Astrocyte of the spinal cord (primary cell): ENCODE measurements at regions not wholly inside any gene's neighbourhood (a gene's known extent, or its start where the extent isn't known, plus 50 kb on each side); places are given as distances from the start of the nearest gene placed in this dataset.
A peak's percentile ranks its signal among the peaks of the same experiment; 100 is the strongest.

ENCODE experiments used
- DNase-seq: peaks from one replicate; pipeline ENCODE4 v3.0.0; 2011; ENCODE audit warnings: low read depth, low spot score
- H3K4me3 ChIP-seq: 2 replicates; pipeline ENCODE4 v1.5.1; 2011; ENCODE audit warnings: low read depth, mild to moderate bottlenecking, low read length, moderate library complexity
- in situ Hi-C: cut with HindIII; loops from 2 replicates; pipeline ENCODE4 v1.10.0; 2017; ENCODE audit warnings: low sequenced_read_pairs
- TF ChIP-seq, protein P1 (sequence below): IDR thresholded peaks from 2 replicates; pipeline ENCODE4 v1.5.1; 2012; ENCODE audit warnings: low read depth, mild to moderate bottlenecking, low read length, inconsistent platforms

DNA sequence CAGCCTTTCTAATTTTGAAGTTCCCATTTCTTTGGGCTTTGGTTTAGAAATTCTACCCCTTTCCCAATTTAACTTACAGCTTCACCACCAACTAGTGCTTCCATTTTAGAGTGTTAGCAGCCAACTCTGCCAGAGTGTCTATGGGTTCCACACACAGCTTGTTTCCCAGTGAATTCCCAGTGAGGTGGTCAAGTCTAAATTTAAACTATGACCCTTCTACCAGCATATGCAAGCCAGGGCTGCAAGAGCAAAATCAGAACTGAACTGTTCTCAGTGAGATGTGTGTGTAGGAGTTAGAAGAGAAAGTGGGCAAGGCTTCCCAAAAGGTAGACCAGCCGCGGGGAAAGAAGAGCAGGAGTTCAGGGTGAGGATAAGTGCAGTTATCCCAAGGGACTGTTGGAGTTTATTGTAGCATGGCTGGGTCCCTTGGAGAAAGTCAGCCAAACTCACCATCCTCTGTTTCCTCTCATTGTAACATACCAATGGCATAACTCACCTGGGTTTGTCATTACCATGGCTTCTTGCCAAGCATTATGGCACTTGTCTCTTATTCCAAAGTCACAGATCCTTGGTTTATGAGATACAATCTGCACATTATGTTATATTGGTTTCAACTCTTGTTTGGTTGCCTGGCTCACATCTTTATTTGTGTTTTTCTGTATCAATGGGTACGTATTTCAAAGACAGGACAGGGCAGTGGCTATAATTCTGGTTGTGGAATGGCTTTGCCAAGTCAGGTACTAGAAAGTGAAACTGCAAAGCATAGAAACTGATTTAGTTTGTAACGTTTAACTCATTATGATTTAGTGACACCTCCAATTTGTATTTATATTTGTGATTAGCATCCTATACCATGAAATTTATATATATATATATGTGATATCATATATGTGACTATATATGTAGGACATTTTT, 130.2 kb upstream of the UMPS start:
- H3K4me3 ChIP-seq = no peak overlapping the region
- no peak for DNase-seq
- in situ Hi-C loops = no loop called here
- TF ChIP-seq, protein P1, sequence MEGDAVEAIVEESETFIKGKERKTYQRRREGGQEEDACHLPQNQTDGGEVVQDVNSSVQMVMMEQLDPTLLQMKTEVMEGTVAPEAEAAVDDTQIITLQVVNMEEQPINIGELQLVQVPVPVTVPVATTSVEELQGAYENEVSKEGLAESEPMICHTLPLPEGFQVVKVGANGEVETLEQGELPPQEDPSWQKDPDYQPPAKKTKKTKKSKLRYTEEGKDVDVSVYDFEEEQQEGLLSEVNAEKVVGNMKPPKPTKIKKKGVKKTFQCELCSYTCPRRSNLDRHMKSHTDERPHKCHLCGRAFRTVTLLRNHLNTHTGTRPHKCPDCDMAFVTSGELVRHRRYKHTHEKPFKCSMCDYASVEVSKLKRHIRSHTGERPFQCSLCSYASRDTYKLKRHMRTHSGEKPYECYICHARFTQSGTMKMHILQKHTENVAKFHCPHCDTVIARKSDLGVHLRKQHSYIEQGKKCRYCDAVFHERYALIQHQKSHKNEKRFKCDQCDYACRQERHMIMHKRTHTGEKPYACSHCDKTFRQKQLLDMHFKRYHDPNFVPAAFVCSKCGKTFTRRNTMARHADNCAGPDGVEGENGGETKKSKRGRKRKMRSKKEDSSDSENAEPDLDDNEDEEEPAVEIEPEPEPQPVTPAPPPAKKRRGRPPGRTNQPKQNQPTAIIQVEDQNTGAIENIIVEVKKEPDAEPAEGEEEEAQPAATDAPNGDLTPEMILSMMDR = no peak

DNA sequence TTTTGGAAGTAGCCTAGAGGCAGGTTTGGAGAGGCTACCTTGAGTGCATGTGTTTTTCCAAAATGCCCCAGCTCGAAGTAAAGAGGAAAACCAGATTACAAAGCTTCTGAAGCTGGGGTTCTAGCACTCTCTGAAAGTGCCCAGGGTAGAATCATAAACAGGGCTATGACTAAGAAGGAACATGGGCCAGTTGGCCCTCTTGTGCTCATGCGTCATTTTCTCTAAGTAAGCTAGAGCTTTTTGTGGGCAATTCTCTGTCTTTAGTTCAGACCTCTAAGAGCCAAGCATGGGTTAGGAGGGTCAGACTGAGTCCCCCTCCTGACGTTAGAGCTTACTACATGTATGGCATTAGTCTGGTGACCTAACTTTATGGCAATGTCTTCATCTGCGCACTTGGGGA, 129.5 kb upstream of the UMPS start:
- H3K4me3 ChIP-seq = no peak overlapping the region
- TF ChIP-seq, protein P1 = no peak
- in situ Hi-C loops = no loop called here
- DNase-seq = no peak

DNA sequence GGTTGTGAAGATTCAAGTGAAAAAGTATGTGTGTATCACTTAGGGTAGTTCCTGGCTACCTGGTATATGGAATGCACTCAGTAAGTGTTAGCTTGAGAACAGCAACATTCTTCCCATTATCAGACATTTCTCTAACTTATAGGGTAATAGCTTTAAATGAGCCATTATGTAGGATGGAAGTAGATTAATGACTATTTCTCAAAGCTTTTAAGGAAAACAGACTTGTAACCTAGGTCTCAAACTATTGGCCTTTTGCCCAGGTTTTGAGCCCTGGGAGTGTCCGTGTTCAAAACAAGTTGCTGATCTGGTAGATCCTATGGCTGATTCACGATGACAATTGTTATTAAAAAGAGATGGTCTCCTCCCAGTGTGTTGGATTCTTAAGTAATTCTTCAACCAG, 129.1 kb upstream of the UMPS start:
- TF ChIP-seq, protein P1 = no peak
- DNase-seq = no peak
- no peak overlapping the region for H3K4me3 ChIP-seq
- in situ Hi-C loops = no loop called here

DNA sequence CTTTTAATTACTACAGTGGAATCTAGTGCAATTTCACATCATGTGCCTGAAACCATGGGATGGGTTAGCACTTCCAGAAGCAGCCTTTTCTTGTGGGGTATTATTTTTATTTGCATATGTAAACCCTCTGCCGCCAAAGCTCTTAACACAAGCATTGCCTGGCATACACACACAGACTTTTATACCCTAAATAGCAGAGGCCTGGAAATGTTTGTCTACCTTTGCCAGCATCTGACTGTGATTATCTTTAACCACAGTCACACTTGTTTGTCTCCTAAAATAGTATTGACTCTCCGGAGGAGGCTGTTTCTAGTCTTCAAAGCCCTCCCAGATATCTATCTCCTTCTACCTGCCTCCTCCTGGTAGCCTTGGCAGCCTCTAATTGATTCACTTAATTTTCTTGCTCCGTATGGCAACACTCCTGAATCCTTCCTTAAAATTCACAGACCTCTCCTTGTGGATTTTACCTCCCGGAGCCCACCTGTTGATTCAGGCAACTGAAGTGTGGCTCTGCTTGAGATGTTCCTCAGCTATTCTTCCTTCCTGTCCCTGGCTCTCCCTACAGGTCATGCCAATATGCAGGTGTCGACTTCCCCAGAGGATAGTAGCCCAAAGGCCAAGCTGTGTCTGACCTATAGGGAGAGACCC, 127.1 kb upstream of the UMPS start:
- in situ Hi-C loops = no loop called here
- TF ChIP-seq, protein P1 = no peak
- no peak overlapping the region for H3K4me3 ChIP-seq
- no peak for DNase-seq

DNA sequence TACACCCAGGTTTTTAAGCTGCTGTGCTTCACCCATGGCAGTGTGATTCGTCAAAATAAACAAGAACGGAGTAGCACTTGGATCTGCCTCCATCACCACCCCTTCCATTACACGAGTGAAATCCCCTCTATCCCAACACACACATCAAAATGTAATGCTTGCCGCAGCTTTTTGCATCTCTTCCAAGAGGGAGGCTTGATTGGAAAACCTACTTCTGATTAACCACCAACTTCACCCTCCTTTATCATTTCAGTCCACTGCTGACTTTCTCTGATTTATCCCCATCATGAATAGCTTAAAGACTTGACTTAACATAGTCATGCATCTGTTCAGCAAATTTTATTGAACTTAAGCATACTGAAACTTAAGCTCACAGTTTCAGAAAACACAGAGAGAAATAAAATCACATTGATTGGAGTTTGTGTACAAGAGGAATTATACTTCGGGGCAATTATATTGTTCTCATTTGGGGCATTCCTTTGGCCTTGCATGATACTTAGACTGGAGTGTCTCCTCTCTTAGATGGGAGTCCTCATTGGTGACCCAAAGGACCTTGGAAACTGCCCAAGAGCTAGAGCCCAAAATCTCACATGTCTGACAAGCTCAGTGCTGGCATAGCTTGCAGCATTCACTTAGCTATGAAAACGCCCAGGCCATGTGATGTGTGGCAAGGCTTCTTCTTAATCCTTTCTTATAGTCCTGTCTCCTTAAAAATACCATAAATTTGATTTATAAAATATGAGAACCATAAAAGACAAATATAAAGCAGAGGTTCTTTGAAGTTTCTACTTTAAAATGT, 124.3 kb upstream of the UMPS start:
- TF ChIP-seq, protein P1 = no peak
- no peak overlapping the region for H3K4me3 ChIP-seq
- in situ Hi-C loops = no loop called here

DNA sequence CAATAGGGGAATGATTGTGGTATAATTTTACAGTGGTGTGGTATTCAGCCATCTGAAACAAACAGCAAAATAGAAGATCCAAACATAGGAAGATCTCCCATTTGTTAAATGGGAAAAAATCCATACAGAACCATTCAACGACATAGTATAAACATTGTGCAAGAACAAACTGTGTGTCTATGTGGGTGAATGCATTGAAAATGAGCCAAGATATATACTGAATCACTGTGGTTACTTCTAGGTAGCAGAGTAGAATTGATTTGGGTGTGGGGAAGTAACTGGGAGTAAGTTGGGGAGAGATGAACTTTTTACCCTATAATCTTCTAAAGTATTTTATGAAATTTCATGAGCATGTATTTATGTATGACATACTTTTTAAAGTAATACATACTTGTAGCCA, 123.1 kb upstream of the UMPS start:
- no peak overlapping the region for H3K4me3 ChIP-seq
- peak; percentile 86 for DNase-seq
- TF ChIP-seq, protein P1 = no peak
- in situ Hi-C loops = no loop called here

More for the DNA sequence above, 124.3 kb upstream of the UMPS start:
- no peak for DNase-seq
